Peyer's patch (tissue), 4 donors: ENCODE measurements at regions not wholly inside any gene's neighbourhood (a gene's known extent, or its start where the extent isn't known, plus 50 kb on each side); places are given as distances from the start of the nearest gene placed in this dataset.
"Not testable (repeated sequence)": the region's sequence is repeated elsewhere in the genome, so short reads cannot be mapped to it uniquely, and the experiment has no call there.

Experiments used
- CTCF ChIP-seq, 6 experiments: fragments of 450-650 bp in 4 of 6; fragments of 200-600 bp in 2 of 6; sonication (generic) in 1 of 6; IDR thresholded peaks; one replicate each; pipeline ENCODE4 v1.5.1; 2017 to 2019; ENCODE audit warnings: antibody characterized with exemption in 6 of 6, mild to moderate bottlenecking in 3 of 6, moderate library complexity in 1 of 6
- POLR2A ChIP-seq, 2 donors: fragments of 450-650 bp; IDR thresholded peaks; one replicate each; pipeline ENCODE4 v1.5.1; 2017; ENCODE audit warnings: antibody characterized with exemption in 2 of 2, mild to moderate bottlenecking in 2 of 2, moderate library complexity in 2 of 2

DNA sequence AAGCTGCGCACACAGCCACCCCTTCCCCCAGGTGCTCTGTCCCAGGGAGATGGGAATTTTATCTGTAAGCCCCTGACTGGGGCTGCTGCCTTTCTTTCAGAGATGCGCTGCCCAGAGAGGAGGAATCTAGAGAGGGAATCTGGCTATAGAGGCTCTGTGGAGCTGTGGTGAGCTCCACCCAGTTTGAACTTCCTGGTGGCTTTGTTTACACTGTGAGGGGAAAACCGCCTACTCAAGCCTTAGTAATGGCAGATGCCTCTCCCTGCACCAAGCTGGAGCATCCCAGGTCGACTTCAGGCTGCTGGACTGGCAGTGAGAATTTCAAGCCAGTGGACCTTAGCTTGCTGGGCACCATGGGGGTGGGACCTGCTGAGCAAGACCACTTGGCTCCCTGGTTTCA lies 235.2 kb upstream of the GLRA1 start:
- not testable (repeated sequence) for TF ChIP-seq POLR2A, CTCF (IDR thresholded peaks at IDR 0.05)
